Cardiac muscle cell (in vitro differentiated cells and primary cell): ENCODE measurements at regions not wholly inside any gene's neighbourhood (a gene's known extent, or its start where the extent isn't known, plus 50 kb on each side); places are given as distances from the start of the nearest gene placed in this dataset.

ENCODE experiments used
- DNase-seq, 2 donors: peaks; one replicate each; pipeline versions ENCODE4 v3.0.0 to v3.0.0-alpha.2; 2010 to 2017; ENCODE audit warnings: low read depth in 1 of 2, low spot score in 1 of 2
- H3K27ac ChIP-seq: fragments of 200-600 bp; sonication (generic); 2 replicates; pipeline ENCODE4 v1.5.1; 2016
- H3K27me3 ChIP-seq: fragments of 200-600 bp; sonication (generic); 2 replicates; pipeline ENCODE4 v1.6.0; 2016; ENCODE audit warnings: control low read depth
- H3K36me3 ChIP-seq: fragments of 200-600 bp; sonication (generic); 2 replicates; pipeline ENCODE4 v1.5.1; 2016; ENCODE audit warnings: control low read depth
- H3K4me1 ChIP-seq: fragments of 200-600 bp; sonication (generic); 2 replicates; pipeline ENCODE4 v1.8.1; 2017; ENCODE audit warnings: low read depth, mild to moderate bottlenecking, mixed run types
- H3K4me3 ChIP-seq: fragments of 200-600 bp; sonication (generic); 2 replicates; pipeline ENCODE4 v1.5.1; 2016; ENCODE audit warnings: mild to moderate bottlenecking
- H3K9me3 ChIP-seq: fragments of 200-600 bp; sonication (generic); 2 replicates; pipeline ENCODE4 v1.5.1; 2017; ENCODE audit warnings: low read depth, mild to moderate bottlenecking, control low read depth
- TF ChIP-seq, protein P1 (sequence below): IDR thresholded peaks from 2 replicates; pipeline ENCODE4 v1.5.1; 2012; ENCODE audit warnings: low read depth, mild to moderate bottlenecking, low read length

DNA sequence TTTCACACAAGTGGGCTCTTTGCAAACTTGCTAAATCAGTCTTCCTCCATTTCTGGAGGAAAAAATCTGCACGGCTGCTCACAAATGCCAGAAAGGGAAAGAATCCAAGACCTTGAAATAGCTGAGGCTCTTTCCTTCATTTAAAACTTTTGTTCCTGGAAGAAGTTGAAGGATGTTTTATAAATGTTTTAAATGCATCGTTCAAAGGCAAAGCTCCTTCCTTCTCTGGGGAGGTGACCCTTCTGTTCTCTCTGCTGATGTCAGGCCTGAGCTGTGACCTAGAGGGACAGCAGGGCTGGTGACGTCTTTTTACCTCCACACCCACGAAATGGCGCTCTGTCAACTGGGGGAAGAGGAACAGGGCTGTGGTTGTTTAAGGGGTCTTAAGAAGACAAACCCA lies 376.4 kb upstream of the ZNF507 start:
- H3K4me1 ChIP-seq: peaks cover 12% of the 10 kb centered on the region
- no peaks in the 10 kb centered on the region for H3K36me3 ChIP-seq
- no peaks in the 10 kb centered on the region for H3K9me3 ChIP-seq
- no peaks in the 10 kb centered on the region for H3K27me3 ChIP-seq
- H3K27ac ChIP-seq: no peak overlapping the region
- TF ChIP-seq, protein P1, sequence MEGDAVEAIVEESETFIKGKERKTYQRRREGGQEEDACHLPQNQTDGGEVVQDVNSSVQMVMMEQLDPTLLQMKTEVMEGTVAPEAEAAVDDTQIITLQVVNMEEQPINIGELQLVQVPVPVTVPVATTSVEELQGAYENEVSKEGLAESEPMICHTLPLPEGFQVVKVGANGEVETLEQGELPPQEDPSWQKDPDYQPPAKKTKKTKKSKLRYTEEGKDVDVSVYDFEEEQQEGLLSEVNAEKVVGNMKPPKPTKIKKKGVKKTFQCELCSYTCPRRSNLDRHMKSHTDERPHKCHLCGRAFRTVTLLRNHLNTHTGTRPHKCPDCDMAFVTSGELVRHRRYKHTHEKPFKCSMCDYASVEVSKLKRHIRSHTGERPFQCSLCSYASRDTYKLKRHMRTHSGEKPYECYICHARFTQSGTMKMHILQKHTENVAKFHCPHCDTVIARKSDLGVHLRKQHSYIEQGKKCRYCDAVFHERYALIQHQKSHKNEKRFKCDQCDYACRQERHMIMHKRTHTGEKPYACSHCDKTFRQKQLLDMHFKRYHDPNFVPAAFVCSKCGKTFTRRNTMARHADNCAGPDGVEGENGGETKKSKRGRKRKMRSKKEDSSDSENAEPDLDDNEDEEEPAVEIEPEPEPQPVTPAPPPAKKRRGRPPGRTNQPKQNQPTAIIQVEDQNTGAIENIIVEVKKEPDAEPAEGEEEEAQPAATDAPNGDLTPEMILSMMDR: no peak
- DNase-seq: no peak
- no peak overlapping the region for H3K4me3 ChIP-seq

DNA sequence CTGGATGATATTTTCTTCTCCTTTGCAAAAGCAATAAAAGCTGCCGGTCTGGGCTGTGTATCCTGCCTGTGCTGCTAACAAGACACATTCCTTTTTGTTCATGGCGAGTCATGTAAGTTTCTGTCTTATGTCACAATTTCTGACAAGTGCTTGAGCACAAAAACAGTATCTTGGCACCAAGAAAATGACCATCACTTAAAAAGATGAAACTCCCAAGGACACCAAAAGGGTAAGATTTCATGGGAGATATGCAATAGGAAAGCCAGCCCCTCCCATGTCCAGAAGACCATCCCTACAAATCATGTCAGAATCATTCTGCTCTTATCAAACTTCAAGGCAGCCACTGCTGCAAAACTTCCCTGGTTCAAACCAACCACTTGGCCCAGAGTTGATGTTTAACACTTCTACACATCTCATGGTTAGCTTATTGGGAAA lies 375.4 kb upstream of the ZNF507 start:
- Histone ChIP-seq H3K4me3 (no peak overlapping the region), H3K4me1 (peaks cover 12% of the 10 kb centered on the region), H3K27me3 (no peaks in the 10 kb centered on the region), H3K9me3 (no peaks in the 10 kb centered on the region), H3K27ac (no peak overlapping the region), H3K36me3 (no peaks in the 10 kb centered on the region)
- TF ChIP-seq, protein P1: no peak
- peak in 1 of 2 donors; percentile 27 for DNase-seq

DNA sequence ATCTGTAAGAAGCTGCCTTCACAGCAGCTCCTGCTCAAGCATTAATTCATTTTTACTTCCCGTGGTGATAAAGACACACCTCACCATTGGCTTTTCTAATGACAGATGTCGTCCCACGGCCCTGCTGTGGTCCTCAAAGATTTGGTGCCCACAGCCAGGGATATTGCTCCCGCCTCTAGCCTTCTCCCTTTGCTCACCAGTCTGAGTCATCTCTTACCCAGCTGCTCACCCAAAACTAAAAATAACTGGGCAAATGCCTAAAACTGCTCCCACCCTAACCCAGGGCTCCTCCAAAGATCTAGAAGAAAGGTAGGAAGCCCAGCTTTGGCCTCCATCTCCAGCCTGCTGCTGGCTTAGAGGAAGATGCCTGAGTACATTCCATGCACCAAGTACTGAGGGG lies 371.1 kb upstream of the ZNF507 start:
- Histone ChIP-seq H3K27ac (no peak overlapping the region), H3K9me3 (no peaks in the 10 kb centered on the region), H3K36me3 (no peaks in the 10 kb centered on the region), H3K27me3 (no peaks in the 10 kb centered on the region), H3K4me3 (no peak overlapping the region), H3K4me1 (peaks cover 5% of the 10 kb centered on the region)
- TF ChIP-seq, protein P1: no peak
- no peak for DNase-seq

DNA sequence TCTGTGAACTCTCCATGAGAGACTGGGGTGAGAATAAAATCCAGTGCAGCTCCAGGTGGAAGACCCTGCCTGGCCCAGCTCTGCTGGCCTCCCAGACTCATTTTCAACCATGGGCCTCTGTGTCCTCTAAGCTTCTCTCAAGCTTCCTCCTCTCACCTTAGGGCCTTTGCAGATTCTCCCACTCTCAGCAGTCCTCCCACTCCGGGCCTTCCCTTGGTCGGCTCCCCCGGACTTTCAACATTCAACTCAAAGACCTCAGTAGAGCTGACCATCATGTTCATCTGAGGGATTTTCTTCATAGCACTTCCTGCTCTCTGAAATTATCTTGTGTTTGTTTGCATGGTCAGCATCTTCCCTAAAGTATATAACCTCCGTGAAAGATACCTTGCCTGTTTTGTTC lies 370.5 kb upstream of the ZNF507 start:
- DNase-seq: no peak
- no peak overlapping the region for H3K27ac ChIP-seq
- H3K27me3 ChIP-seq: no peaks in the 10 kb centered on the region
- no peak overlapping the region for H3K4me3 ChIP-seq
- no peaks in the 10 kb centered on the region for H3K9me3 ChIP-seq
- H3K36me3 ChIP-seq: no peaks in the 10 kb centered on the region
- TF ChIP-seq, protein P1: no peak
- no peaks in the 10 kb centered on the region for H3K4me1 ChIP-seq

DNA sequence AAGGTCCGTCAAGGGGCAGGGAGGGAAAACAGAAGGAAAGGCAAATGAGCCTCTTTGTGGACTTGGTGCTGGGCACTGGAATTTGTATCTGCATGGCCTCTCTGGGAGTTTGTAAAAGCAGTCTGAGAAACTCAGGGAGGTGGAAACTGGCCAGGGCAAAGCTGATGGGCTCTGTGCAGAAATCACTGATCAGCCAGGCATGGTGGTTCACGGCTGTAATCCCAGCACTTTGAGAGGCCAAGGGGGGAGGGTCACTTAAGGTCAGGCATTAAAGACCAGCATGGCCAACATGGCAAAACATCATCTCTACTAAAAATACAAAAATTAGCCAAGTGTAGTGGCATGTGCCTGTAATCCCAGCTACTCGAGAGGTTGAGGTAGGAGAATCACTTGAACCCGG lies 369.9 kb upstream of the ZNF507 start:
- Histone ChIP-seq H3K4me3 (no peak overlapping the region), H3K36me3 (no peaks in the 10 kb centered on the region), H3K27me3 (no peaks in the 10 kb centered on the region), H3K4me1 (no peaks in the 10 kb centered on the region), H3K9me3 (no peaks in the 10 kb centered on the region), H3K27ac (no peak overlapping the region)
- no peak for DNase-seq
- TF ChIP-seq, protein P1: no peak
